ENCODE measurements at regions not wholly inside any gene's neighbourhood (a gene's known extent, or its start where the extent isn't known, plus 50 kb on each side); places are given as distances from the start of the nearest gene placed in this dataset.
"Not testable (repeated sequence)": the region's sequence is repeated elsewhere in the genome, so short reads cannot be mapped to it uniquely, and the experiment has no call there.

DNA sequence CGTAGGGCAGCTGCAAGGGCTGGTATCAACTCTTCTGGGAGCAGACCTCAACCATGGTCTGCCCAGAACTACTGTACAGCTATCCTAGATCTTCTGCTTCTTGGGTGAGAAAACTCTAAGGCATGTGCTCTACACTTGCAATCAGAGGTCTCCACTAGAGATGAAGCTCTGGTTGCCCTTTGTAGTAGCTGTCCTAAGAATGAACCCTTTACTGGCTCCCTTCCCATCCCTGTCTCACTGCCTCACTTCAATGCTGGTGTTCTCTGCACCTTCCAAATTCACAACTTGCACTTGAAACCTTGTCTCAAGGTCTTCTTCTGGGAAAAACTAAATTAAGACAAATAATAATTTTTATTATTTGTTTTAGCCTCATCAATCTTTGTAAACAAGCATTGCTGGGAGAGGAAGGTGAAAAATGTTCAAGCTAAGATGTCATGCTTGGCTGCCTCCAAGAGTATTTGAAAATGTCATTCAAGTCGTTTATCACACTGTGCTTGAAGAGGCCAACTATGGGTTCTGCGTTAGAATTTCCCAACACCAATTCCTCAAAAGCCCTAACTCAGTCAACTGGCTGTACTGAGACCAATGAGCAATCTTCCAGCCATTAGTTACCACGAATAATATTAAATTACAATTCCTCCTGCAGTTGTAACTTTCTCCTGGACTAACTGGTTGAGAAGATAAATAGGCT, 216.9 kb upstream of the ADRA1D start:
- H3K4me1 ChIP-seq, result no peaks in the 10 kb centered on the region
- H3K4me3 ChIP-seq, result no peak overlapping the region
- intact Hi-C loops (cut with DNase I; ENCODE audit: low total_unique reads), result no loop called here
- 56 to 73% (median 62%) methylated on average over 4 of the region's 4 CpGs for WGBS, 5 donors
- peaks cover 0 to 3% (median 0%) of the 10 kb centered on the region in 7 donors for H3K27me3 ChIP-seq (replicated peaks in 1 of 7)
- H3K9me3 ChIP-seq, result no peaks in the 10 kb centered on the region
- DNase-seq, result no peak
- TF ChIP-seq POLR2A (IDR thresholded peaks at IDR 0.05) (no peak), POLR2AphosphoS5 (IDR thresholded peaks at IDR 0.05) (no peak)
- TF ChIP-seq, protein P1, sequence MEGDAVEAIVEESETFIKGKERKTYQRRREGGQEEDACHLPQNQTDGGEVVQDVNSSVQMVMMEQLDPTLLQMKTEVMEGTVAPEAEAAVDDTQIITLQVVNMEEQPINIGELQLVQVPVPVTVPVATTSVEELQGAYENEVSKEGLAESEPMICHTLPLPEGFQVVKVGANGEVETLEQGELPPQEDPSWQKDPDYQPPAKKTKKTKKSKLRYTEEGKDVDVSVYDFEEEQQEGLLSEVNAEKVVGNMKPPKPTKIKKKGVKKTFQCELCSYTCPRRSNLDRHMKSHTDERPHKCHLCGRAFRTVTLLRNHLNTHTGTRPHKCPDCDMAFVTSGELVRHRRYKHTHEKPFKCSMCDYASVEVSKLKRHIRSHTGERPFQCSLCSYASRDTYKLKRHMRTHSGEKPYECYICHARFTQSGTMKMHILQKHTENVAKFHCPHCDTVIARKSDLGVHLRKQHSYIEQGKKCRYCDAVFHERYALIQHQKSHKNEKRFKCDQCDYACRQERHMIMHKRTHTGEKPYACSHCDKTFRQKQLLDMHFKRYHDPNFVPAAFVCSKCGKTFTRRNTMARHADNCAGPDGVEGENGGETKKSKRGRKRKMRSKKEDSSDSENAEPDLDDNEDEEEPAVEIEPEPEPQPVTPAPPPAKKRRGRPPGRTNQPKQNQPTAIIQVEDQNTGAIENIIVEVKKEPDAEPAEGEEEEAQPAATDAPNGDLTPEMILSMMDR (IDR thresholded peaks at IDR 0.05 in 8 of 11, conservative IDR thresholded peaks at IDR 0.05 in 3 of 11), result no peak
- H3K27ac ChIP-seq, result no peak overlapping the region
- no peaks in the 10 kb centered on the region for H3K36me3 ChIP-seq

DNA sequence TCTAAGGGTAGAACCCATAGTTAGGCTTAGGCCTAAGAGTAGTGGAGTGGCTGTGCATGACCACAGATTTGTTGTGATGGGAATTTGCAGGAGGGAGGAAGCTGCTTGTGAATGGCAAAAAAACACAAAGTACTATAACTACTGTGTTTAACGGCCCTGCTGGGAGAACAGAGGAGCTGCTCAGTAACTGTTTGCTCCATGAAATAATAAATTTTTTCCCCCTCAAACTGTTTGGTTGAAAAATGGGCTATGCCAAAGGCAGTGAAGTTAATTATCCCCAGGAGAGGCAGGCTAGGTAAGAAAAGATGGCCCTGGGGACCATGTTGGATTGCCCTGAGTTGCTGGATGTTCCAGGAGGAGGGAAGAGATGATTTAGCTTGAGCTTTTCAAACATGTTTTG, 216.1 kb upstream of the ADRA1D start:
- Histone ChIP-seq H3K9me3 (no peaks in the 10 kb centered on the region), H3K4me3 (no peak overlapping the region), H3K36me3 (no peaks in the 10 kb centered on the region), H3K4me1 (no peaks in the 10 kb centered on the region), H3K27ac (no peak overlapping the region), H3K27me3 (replicated peaks in 1 of 7) (no peaks in the 10 kb centered on the region)
- intact Hi-C loops (cut with DNase I; ENCODE audit: low total_unique reads), result no loop called here
- no peak for DNase-seq
- WGBS, 5 donors, result 64 to 86% (median 80%) methylated on average over 1 of the region's 1 CpG
- TF ChIP-seq, protein P1 (IDR thresholded peaks at IDR 0.05 in 8 of 11, conservative IDR thresholded peaks at IDR 0.05 in 3 of 11), result no peak
- TF ChIP-seq POLR2A (IDR thresholded peaks at IDR 0.05) (no peak), POLR2AphosphoS5 (IDR thresholded peaks at IDR 0.05) (no peak)

DNA sequence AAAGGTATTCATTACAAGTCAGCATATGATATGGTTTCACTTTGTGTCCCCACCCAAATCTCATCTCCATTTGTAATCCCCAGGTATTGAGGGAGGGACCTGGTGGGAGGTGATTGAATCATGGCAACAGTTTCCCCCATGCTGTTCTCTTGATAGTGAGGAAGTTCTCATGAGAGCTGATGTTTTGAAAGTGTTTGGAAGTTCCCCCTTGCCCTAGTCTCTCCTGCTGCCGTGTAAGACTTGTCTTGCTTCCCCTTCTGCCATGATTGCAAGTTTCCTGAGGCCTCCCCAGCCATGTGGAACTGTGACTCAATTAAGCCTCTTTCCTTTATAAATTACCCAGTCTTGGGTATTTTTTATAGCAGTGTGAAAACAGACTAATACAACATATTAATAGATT, 213.7 kb upstream of the ADRA1D start:
- DNase-seq; H3K4me3 ChIP-seq; H3K36me3 ChIP-seq; H3K9me3 ChIP-seq; H3K27ac ChIP-seq; intact Hi-C loops (cut with DNase I; ENCODE audit: low total_unique reads); H3K27me3 ChIP-seq (replicated peaks in 1 of 7); H3K4me1 ChIP-seq: not testable (repeated sequence)
- 12 to 42% (median 31%) methylated on average over 1 of the region's 1 CpG for WGBS, 5 donors

DNA sequence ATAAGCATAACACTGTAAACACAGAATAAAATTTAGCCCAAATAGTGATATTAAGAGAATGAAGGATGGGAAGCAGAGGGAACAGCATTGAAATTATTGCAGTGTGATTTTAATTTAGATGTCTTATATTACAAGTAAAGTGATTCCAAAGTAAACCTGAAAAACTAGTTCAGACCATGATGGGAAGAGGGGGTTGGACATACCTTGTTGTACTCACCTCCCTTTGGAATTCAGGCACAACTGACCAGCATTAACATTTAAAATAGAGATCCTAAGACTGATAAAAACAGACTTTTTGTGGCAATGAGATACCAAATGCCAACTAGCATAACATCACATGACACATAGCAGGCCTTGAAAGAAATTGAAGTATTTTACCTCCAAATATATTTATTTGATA, 210.0 kb upstream of the ADRA1D start:
- Histone ChIP-seq H3K9me3 (no peaks in the 10 kb centered on the region), H3K36me3 (no peaks in the 10 kb centered on the region), H3K27me3 (replicated peaks in 1 of 7) (no peaks in the 10 kb centered on the region), H3K27ac (no peak overlapping the region), H3K4me1 (peaks cover 0 to 3% (median 0%) of the 10 kb centered on the region in 6 donors), H3K4me3 (no peak overlapping the region)
- TF ChIP-seq POLR2AphosphoS5 (IDR thresholded peaks at IDR 0.05) (no peak), POLR2A (IDR thresholded peaks at IDR 0.05) (no peak)
- TF ChIP-seq, protein P1 (IDR thresholded peaks at IDR 0.05 in 8 of 11, conservative IDR thresholded peaks at IDR 0.05 in 3 of 11), result no peak
- DNase-seq, result no peak
- intact Hi-C loops (cut with DNase I; ENCODE audit: low total_unique reads), result no loop called here
